Right lobe of liver (tissue), 4 donors: ENCODE measurements at regions not wholly inside any gene's neighbourhood (a gene's known extent, or its start where the extent isn't known, plus 50 kb on each side); places are given as distances from the start of the nearest gene placed in this dataset.

Source experiments
- POLR2A ChIP-seq: fragments of 450-650 bp; IDR thresholded peaks from one replicate; pipeline ENCODE4 v1.6.1; 2017; ENCODE audit warnings: antibody characterized with exemption, mild to moderate bottlenecking
- TF ChIP-seq, protein P1 (sequence below), 4 donors: fragments of 200-600 bp in 3 of 4; fragments of 450-650 bp in 1 of 4; IDR thresholded peaks; one replicate each; pipeline versions ENCODE4 v1.5.1 to v1.8.0; 2016 to 2022; ENCODE audit warnings: antibody characterized with exemption in 4 of 4, mild to moderate bottlenecking in 2 of 4
- donor health status: DM: no; HTN: no; CAD: no.
- donor health status: DM: no; HTN: no; CAD: no.
- donor health status: DM: no; HTN: yes; CAD: no.

DNA sequence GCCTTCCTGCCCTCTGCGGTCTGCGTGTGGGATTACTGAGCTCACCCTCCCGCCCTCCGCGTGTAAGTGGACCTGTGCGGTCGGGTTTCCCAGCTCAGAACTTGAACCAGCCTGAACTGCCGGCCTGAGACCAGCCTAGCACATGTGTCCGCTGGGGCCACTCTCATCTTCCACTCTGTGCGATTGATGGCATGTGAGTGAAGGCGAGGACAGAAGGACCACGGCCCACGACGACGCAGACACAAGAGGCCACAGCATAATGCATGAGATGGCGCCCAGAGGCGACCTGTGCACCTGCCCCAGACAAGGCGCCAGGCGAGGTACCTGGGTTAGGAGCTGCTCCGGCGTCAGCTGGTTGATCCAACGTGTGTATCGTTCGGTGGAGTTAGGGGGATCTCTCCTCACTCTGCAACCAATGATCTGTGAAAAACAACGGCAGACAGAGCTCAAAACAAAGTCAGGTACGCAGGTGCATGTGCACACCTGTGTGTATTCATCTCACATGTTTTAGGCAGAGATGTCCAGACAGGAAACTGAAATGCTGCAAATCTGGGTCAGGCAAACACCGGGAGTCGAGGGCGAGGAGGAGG lies 74.5 kb upstream of the METRNL start:
- no peak for TF ChIP-seq POLR2A
- TF ChIP-seq, protein P1, sequence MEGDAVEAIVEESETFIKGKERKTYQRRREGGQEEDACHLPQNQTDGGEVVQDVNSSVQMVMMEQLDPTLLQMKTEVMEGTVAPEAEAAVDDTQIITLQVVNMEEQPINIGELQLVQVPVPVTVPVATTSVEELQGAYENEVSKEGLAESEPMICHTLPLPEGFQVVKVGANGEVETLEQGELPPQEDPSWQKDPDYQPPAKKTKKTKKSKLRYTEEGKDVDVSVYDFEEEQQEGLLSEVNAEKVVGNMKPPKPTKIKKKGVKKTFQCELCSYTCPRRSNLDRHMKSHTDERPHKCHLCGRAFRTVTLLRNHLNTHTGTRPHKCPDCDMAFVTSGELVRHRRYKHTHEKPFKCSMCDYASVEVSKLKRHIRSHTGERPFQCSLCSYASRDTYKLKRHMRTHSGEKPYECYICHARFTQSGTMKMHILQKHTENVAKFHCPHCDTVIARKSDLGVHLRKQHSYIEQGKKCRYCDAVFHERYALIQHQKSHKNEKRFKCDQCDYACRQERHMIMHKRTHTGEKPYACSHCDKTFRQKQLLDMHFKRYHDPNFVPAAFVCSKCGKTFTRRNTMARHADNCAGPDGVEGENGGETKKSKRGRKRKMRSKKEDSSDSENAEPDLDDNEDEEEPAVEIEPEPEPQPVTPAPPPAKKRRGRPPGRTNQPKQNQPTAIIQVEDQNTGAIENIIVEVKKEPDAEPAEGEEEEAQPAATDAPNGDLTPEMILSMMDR (IDR thresholded peaks at IDR 0.05): no peak
